Stimulated activated effector memory CD8-positive, alpha-beta T cell treated with anti-CD3 and anti-CD28 coated beads, Interleukin-12 subunit alpha, Interleukin-12 subunit beta, amount 100 ng/mL, for 72 hours (primary cell): ENCODE measurements at regions not wholly inside any gene's neighbourhood (a gene's known extent, or its start where the extent isn't known, plus 50 kb on each side); places are given as distances from the start of the nearest gene placed in this dataset.
"Not testable (repeated sequence)": the region's sequence is repeated elsewhere in the genome, so short reads cannot be mapped to it uniquely, and the experiment has no call there.

Experiments used
- ATAC-seq: fragments of 150-1000 bp; cut with Tn5 transposase; 2 replicates; pipeline ENCODE4 v1.10.0; 2021
- DNase-seq, 2 donors: peaks; one replicate each; pipeline ENCODE4 v3.0.0; 2021 to 2022; ENCODE audit warnings: low spot score in 2 of 2
- H3K27ac Mint-ChIP-seq: one replicate; pipeline ENCODE4 v1.8.0; 2022; ENCODE audit warnings: mild to moderate bottlenecking, mixed read lengths
- H3K36me3 Mint-ChIP-seq: one replicate; pipeline ENCODE4 v1.8.0; 2022; ENCODE audit warnings: mild to moderate bottlenecking, mixed read lengths
- H3K4me1 Mint-ChIP-seq: one replicate; pipeline ENCODE4 v1.8.0; 2022; ENCODE audit warnings: mixed read lengths
- H3K4me3 Mint-ChIP-seq: one replicate; pipeline ENCODE4 v1.8.0; 2022; ENCODE audit warnings: mild to moderate bottlenecking, mixed read lengths
- H3K9me3 Mint-ChIP-seq: one replicate; pipeline ENCODE4 v1.8.0; 2022; ENCODE audit warnings: mixed read lengths

DNA sequence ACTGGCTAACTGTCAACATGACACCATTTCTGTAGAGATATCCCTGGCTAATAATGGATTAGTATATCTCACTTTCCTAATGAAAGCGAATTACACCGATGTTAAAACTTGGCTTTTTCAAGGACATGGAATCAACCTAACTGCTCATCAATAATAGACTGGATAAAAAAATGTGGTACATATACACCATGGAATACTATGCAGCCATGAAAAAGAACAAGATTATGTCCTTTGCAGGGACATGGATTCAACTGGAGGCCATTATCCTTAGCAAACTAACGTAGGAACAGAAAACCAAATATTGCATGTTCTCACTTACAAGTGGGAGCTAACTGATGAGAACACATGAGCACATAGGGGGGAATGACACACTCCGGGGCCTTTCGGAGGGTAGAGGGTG lies 62.6 kb downstream of the ZIC1 start:
- Mint-ChIP-seq H3K27ac (no peak overlapping the region), H3K4me1 (no peaks in the 10 kb centered on the region)
- no peak for ATAC-seq

GRCh38 chr3:147472846-147473245 lies 63.7 kb downstream of the ZIC1 start:
- H3K4me1 Mint-ChIP-seq: no peaks in the 10 kb centered on the region
- H3K27ac Mint-ChIP-seq: no peak overlapping the region
- H3K36me3 Mint-ChIP-seq: no peaks in the 10 kb centered on the region
- DNase-seq (no peak), ATAC-seq (no peak)
- peaks cover 14% of the 10 kb centered on the region for H3K9me3 Mint-ChIP-seq
- no peak overlapping the region for H3K4me3 Mint-ChIP-seq

More for the DNA sequence above, 62.6 kb downstream of the ZIC1 start:
- DNase-seq: no peak
- H3K4me3 Mint-ChIP-seq: no peak overlapping the region
- H3K9me3 Mint-ChIP-seq: peaks cover 13% of the 10 kb centered on the region
- no peaks in the 10 kb centered on the region for H3K36me3 Mint-ChIP-seq

GRCh38 chr3:147483145-147483544 lies 74.0 kb downstream of the ZIC1 start:
- Mint-ChIP-seq H3K27ac (no peak overlapping the region), H3K4me3 (no peak overlapping the region), H3K9me3 (peaks cover 10% of the 10 kb centered on the region), H3K4me1 (no peaks in the 10 kb centered on the region), H3K36me3 (no peaks in the 10 kb centered on the region)
- no peak for DNase-seq
- ATAC-seq: no peak

DNA sequence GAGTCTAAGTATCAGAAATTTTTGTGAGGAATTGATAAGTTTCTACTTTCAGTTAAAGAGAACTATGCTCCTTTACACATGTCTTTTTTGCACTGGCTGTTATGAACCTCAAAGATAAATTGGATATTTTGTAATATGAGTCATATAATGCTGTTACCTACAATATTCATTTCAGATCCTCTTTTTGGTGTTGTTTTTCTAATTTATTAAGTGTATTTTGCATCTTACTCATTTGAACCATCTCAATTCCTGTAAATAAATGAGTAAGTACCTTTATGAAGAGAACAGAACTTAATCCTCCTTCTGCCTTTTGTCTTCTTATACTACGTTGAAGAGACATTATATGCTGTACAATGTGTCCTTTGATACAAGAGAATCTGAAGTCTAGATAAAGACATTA lies 74.4 kb downstream of the ZIC1 start:
- no peaks in the 10 kb centered on the region for H3K36me3 Mint-ChIP-seq
- no peak for DNase-seq
- no peak for ATAC-seq
- H3K27ac Mint-ChIP-seq: no peak overlapping the region
- H3K4me1 Mint-ChIP-seq: no peaks in the 10 kb centered on the region
- H3K9me3 Mint-ChIP-seq: peaks cover 10% of the 10 kb centered on the region
- no peak overlapping the region for H3K4me3 Mint-ChIP-seq

GRCh38 chr3:147493065-147493464 lies 83.9 kb downstream of the ZIC1 start:
- Mint-ChIP-seq H3K27ac (no peak overlapping the region), H3K4me3 (no peak overlapping the region), H3K4me1 (no peaks in the 10 kb centered on the region), H3K36me3 (no peaks in the 10 kb centered on the region), H3K9me3 (peaks cover 12% of the 10 kb centered on the region)
- DNase-seq: no peak
- ATAC-seq: no peak

GRCh38 chr3:147493666-147494065 lies 84.5 kb downstream of the ZIC1 start:
- Mint-ChIP-seq H3K4me3 (no peak overlapping the region), H3K27ac (no peak overlapping the region), H3K9me3 (peaks cover 12% of the 10 kb centered on the region), H3K4me1 (no peaks in the 10 kb centered on the region), H3K36me3 (no peaks in the 10 kb centered on the region)
- DNase-seq (no peak), ATAC-seq (no peak)

GRCh38 chr3:147497286-147497685 lies 88.1 kb downstream of the ZIC1 start:
- DNase-seq (no peak), ATAC-seq (no peak)
- H3K9me3 Mint-ChIP-seq: peaks cover 7% of the 10 kb centered on the region
- no peak overlapping the region for H3K27ac Mint-ChIP-seq
- no peaks in the 10 kb centered on the region for H3K4me1 Mint-ChIP-seq
- no peak overlapping the region for H3K4me3 Mint-ChIP-seq
- no peaks in the 10 kb centered on the region for H3K36me3 Mint-ChIP-seq

DNA sequence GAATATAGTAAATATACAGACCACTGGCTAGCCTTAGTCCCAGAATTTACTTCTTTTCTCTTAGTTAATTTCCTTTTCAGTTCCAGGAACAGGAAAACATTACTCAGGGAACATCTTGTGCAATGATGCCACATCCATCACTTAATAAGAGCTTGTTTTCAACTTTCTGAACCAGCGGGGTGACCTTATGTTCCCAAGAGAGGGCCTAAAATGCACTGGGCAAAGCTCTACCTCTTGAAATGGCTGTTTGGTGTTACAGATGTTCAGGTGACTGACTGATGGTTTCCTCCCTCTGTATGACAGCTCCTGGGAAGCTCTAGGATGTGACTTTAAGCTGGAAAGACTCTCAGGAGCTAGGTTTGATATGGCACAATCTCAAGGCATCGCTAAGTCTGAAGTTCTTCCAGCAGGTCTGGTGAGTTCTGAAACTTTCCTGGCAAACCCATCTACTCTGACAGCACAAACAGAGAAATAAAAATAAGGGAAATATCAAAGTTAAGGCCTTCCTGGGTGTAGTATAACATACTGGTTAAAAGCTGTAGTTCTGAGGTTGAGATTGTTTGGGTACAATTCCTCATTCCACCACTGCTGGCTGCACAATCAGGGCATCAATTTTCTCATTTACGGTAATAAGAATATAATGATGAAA lies 98.6 kb downstream of the ZIC1 start:
- ATAC-seq: no peak
- peaks cover 12% of the 10 kb centered on the region for H3K9me3 Mint-ChIP-seq
- no peak overlapping the region for H3K27ac Mint-ChIP-seq
- H3K4me3 Mint-ChIP-seq: no peak overlapping the region
- DNase-seq: no peak
- H3K36me3 Mint-ChIP-seq: no peaks in the 10 kb centered on the region
- no peaks in the 10 kb centered on the region for H3K4me1 Mint-ChIP-seq

GRCh38 chr3:147509448-147509847 lies 100.3 kb downstream of the ZIC1 start:
- H3K36me3 Mint-ChIP-seq: no peaks in the 10 kb centered on the region
- no peaks in the 10 kb centered on the region for H3K4me1 Mint-ChIP-seq
- peaks cover 12% of the 10 kb centered on the region for H3K9me3 Mint-ChIP-seq
- H3K4me3 Mint-ChIP-seq: no peak overlapping the region
- DNase-seq (no peak), ATAC-seq (no peak)
- no peak overlapping the region for H3K27ac Mint-ChIP-seq

- ATAC-seq (no peak), DNase-seq (no peak)
- Mint-ChIP-seq H3K27ac (no peak overlapping the region), H3K36me3 (no peaks in the 10 kb centered on the region), H3K9me3 (peaks cover 2% of the 10 kb centered on the region), H3K4me3 (no peak overlapping the region), H3K4me1 (no peaks in the 10 kb centered on the region)
These were observed 104.6 kb downstream of the ZIC1 start for GRCh38 chr3:147513785-147514184.

- Mint-ChIP-seq H3K27ac (no peak overlapping the region), H3K9me3 (peaks cover 2% of the 10 kb centered on the region), H3K36me3 (no peaks in the 10 kb centered on the region), H3K4me3 (no peak overlapping the region), H3K4me1 (no peaks in the 10 kb centered on the region)
- no peak for DNase-seq
- ATAC-seq: no peak
These were observed 105.4 kb downstream of the ZIC1 start for GRCh38 chr3:147514366-147515160.

- no peaks in the 10 kb centered on the region for H3K36me3 Mint-ChIP-seq
These were observed 109.3 kb downstream of the ZIC1 start for GRCh38 chr3:147518465-147518864.

DNA sequence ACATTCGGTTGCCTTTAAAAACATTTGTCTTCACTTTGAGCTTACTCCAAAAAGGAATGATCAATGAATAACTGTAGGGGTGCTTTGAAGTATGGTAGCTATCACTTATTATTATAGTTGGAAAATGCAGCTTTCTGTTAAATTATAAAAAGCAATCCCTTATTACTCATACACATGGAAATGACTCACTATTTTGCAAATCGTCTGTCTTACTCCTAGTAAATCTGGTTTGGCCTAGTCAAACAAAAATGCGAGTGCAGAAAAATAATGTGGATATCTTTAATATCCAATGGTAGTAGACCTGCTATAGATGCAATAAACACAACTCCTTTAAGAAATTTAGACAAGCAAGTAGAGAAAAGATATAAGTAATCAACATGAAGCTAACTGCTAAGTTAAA lies 112.5 kb downstream of the ZIC1 start:
- Mint-ChIP-seq H3K9me3 (peaks cover 17% of the 10 kb centered on the region), H3K4me1 (no peaks in the 10 kb centered on the region), H3K4me3 (no peak overlapping the region), H3K27ac (no peak overlapping the region), H3K36me3 (no peaks in the 10 kb centered on the region)
- no peak for DNase-seq
- ATAC-seq: no peak

More at GRCh38 chr3:147518465-147518864, 109.3 kb downstream of the ZIC1 start:
- DNase-seq (no peak), ATAC-seq (no peak)
- no peak overlapping the region for H3K27ac Mint-ChIP-seq
- peaks cover 8% of the 10 kb centered on the region for H3K9me3 Mint-ChIP-seq
- H3K4me3 Mint-ChIP-seq: no peak overlapping the region
- H3K4me1 Mint-ChIP-seq: no peaks in the 10 kb centered on the region

DNA sequence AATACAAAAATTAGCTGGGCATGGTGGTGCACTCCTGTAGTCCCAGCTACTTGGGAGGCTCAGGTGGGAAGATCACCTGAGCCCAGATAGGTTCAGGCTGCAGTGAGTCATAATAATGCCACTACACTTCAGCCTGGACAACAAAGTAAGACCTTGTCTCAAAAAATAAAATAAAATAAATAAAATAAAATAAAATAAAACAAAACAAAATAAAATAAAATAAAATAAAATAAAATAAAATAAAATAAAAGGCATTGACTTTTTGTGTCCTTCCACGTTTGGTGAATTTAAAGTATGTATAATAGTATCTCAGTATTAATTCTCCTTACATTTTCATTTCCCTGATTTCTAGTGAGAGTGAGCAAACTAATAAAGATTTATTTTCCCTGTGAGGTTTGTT lies 113.6 kb downstream of the ZIC1 start:
- not testable (repeated sequence) for DNase-seq, H3K4me1 Mint-ChIP-seq, H3K27ac Mint-ChIP-seq, H3K36me3 Mint-ChIP-seq, ATAC-seq, H3K4me3 Mint-ChIP-seq
- H3K9me3 Mint-ChIP-seq: peaks cover 18% of the 10 kb centered on the region

DNA sequence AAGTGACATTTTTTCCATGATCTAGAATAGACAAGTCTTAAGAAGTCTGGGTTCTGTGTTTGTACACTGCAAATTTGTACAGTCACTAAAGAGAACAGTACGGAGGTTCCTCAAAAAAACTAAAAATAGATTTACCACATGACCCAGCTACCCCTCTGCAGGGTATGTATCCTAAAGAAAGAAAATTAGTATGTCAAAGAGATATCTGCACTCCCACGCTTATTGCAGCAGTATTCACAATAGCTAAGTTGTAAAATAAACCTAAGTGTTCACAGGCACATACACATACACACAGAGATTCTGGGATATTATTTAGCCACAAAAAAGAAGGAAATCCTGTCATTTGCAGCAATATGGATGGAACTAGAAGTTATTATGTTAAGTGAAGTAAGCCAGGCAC lies 120.4 kb downstream of the ZIC1 start:
- Mint-ChIP-seq H3K9me3 (peaks cover 25% of the 10 kb centered on the region), H3K4me1 (no peaks in the 10 kb centered on the region), H3K27ac (no peak overlapping the region), H3K4me3 (no peak overlapping the region), H3K36me3 (no peaks in the 10 kb centered on the region)
- DNase-seq (no peak), ATAC-seq (no peak)

DNA sequence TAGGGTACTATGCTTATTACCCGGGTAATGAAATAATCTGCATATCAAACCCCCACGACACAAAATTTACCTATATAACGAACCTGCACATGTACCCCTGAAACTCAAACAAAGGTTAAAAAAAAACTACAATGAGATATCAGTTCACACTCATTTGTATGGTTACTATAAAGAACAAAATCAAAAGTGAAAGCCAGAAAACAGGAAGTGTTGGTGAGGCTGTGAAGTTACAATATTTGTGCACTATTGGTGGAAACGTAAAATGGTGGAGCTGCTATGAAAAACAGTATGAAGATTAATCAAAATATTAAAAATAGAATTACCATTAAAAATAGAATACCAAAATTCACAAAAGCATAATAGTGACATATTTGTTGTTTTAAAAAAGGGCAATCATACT lies 128.9 kb downstream of the ZIC1 start:
- Mint-ChIP-seq H3K36me3 (no peaks in the 10 kb centered on the region), H3K9me3 (peaks cover 17% of the 10 kb centered on the region), H3K4me3 (no peak overlapping the region)

More for the DNA sequence above, 128.9 kb downstream of the ZIC1 start:
- no peak for DNase-seq
- Mint-ChIP-seq H3K4me1 (no peaks in the 10 kb centered on the region), H3K27ac (no peak overlapping the region)
- no peak for ATAC-seq
